SKM-1 treated with dmso at 0.1 percent for 144 hours (cell line): ENCODE measurements at regions not wholly inside any gene's neighbourhood (a gene's known extent, or its start where the extent isn't known, plus 50 kb on each side); places are given as distances from the start of the nearest gene placed in this dataset.
"Not testable (repeated sequence)": the region's sequence is repeated elsewhere in the genome, so short reads cannot be mapped to it uniquely, and the experiment has no call there.

ENCODE experiments used
- DNase-seq: peaks from one replicate; lab custom pipeline; 2025; ENCODE audit not compliant: unreplicated experiment; lab: John Stamatoyannopoulos, UW

DNA sequence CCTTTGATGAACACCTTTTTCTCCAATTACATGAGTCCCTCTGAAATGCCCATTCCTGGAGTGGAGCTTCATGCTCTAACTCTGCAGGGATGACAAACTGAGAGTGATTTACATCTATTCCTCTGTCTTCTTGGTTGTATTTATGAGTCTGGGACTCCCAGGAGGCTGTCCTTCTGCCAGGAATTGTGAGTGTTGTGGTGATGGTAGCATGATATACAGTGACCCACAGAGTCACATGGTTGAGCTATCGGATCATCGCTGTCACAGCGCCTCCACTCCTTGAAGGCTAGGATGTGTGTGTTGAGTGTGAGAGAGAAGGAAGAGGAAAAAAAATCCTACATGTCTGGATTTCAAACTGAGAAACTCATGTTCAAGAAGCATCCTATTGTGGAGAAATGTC lies 163.4 kb upstream of the CACNA1E start:
- no peak for DNase-seq

DNA sequence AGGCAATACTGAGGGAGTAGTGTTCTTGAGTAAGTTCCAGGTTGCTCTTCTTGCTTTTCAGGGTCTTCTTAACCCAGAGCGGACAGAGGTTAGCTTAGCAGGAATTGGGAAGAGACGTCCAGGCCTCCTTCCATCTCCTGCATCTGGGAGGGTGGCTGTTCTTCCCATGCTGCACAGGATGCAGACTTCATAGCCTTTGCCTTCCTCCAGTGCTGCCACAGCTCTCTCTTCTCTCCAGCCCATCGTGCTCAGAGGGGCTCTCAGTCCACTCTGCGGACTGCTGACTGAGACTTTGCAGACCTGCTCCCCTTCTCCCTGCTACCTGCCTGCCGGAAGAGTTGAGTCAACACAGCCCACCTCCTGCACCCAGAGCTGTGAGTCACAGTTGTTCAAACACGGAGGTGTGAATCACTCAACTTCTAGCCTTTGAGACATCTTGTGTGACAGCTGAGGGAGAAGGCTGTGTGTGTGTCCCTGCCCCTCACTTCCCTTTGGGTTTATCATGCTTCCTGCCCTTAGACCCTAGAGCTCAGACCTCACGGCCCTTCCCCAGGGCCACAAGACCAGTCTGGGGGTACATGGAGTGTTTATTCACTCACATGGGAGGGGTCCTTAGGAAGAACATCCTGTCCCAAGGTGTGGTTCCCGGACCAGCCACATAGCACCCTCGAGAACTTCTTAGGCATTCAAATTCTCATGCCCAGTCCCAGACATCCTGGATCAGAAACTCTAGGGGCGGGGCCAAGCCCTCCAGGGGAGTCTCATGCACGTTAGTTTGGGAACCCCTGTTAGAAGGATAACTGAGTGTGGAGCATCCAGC lies 158.3 kb upstream of the CACNA1E start:
- DNase-seq = no peak

DNA sequence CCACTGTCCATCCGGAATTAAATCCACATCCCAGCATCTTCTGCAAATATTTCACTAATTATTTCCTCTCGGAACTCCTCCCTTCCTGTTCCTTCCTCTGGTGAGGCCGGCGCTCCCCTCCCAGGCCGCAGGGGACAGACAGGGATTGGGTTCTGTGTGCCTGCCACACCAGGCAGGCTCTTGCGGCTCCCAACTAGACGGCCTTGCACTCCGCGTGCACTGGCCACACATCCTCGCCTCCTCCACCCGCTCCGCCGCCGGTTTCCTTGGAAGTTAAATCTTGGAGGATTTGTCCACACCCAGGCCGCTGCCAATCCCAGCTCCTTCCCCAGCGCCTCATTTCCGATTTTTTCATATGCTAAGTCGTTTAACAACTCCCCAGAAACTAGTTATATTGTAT lies 157.6 kb upstream of the CACNA1E start:
- not testable (repeated sequence) for DNase-seq

DNA sequence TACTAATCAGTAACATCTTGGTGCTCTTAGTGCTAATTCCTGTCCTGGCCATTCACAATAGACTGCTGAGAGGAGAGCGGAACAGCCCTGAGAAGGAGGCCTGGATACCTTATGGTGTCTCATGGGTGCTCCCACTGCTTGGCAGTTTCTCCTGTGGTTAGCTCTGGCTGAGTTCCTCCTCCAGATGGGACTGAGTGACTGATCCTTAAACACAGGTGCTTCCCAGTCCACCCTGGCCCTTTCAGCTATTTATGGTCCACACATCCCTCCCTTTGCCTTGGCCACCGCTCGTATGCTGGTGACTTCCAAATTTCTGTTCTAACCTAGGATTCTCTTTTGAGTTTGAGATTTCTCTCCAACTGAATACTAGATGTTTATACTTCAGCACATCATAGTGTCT lies 157.0 kb upstream of the CACNA1E start:
- no peak for DNase-seq

DNA sequence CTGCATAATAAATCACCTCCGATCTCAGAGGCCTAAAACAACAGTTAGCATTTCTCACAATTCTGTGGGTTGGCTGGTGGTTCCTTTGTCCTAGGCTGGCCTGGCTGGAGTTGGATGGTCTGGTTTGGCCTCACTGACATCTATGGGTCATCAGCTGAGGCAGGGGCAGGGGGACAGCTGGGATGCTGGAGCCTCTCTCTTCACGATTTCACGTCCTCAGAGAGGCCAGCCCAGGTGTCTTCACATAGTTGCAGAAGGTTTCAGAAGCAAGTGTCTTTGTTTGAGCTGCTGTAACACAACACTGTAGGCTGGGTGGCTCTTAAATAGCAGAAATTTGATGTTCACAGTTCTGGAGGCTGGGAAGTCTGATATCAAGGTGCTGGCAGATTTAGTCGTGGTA lies 155.5 kb upstream of the CACNA1E start:
- DNase-seq = no peak

DNA sequence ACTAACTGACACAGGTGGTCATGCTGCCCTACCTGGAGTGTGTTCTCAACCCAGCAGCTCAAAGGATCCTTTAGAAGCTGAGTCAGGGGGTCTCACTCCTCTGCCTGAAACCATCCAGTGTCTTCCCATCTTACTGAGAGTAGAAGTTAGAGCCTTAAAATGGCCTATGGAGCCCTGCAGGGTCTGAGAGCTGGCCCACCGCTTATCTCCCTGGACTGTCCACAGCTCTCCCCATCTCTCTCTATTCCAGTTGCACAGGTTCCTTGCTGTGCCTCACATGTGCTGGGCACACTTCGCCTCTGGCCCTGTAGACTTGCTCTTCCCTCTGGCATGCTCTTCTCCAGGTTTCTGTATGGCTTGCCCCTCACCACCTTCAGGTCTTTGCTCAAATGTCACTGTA lies 148.6 kb upstream of the CACNA1E start:
- DNase-seq = no peak

DNA sequence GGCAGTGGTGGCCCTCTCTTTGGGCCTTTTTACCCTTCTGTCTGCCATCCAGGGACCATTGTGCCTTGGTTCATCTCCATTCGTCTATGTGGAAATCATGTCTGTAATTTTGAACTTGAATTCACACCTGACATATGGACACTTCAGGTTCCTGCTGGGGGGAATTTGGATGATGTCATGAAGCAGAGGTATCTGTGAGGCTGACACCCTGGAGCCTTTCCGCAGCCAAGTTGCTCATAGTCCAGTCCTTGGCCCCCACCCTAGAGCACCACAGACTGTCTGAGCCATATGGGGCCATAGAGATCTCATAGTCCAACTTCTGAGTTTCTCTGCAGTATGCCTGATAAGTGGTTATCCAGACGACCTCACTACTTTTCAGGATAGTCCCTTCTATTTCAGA lies 147.7 kb upstream of the CACNA1E start:
- DNase-seq = no peak

DNA sequence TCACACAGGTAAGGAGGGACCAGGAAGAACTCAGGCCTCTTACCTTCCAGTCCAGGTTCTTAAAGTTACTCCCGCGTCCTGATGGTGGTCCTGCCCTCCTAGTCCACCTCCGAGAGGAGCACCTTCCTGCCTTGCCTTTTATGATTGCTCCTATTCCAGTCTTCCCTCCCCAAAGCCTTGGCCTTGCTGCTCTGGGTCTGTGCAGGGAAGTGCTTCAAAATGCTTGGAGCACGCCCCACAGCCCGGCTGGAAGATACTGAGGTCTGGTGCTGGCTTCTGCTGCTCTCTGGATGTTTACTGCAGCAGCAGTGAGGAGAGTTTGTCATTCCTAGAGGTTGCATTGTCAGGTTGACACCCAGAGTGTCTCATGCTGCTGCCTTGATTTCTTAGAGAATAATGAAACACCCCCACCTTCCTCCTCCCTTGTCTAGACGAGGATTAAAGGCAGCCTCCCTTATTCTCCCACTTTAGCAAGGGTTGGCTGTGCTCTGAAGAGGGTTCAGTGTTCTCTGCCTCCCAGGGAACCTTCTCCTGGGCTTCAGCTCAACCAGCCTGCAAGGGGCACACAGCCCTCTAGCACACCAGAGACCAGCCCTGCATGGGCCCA lies 142.2 kb upstream of the CACNA1E start:
- DNase-seq = no peak

DNA sequence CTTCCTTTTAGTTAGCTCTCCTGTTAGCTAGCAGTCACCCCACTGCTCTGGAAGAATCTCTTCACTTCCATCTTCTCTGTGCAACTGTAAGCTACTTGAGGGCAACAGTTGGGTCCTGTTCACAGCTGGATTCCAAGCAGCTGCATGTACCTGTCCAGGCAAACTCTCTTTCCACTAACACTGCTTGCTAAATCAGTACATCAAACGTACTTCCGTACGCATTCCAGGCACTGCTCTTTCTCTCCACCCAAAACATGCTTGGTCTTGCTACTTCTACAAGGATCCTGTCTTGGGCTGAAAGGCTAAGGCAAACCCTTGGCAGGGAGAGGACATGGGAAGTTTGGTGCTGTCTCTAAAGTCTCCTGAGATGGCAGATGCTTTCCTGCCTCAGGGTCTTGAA lies 139.2 kb upstream of the CACNA1E start:
- DNase-seq = no peak

DNA sequence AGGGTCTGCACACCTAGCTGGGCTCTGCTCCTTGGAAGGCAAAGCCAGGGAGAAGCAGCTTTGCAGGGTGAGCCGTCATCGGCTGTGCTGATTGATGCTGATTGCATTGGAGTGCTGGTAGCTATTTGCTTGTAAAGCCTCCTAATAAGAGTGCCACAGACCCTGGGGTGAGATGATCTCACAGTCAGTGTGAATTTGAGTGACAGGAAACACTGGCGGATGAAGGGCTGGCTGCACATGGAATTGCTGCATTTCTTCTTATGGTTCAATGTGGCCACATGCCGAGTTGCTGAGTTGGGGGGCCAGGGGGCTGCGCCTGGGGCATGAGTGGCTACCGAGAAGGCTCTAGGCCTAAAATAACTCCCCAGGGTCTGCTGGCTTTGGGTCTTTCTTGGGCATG lies 138.2 kb upstream of the CACNA1E start:
- DNase-seq = no peak

DNA sequence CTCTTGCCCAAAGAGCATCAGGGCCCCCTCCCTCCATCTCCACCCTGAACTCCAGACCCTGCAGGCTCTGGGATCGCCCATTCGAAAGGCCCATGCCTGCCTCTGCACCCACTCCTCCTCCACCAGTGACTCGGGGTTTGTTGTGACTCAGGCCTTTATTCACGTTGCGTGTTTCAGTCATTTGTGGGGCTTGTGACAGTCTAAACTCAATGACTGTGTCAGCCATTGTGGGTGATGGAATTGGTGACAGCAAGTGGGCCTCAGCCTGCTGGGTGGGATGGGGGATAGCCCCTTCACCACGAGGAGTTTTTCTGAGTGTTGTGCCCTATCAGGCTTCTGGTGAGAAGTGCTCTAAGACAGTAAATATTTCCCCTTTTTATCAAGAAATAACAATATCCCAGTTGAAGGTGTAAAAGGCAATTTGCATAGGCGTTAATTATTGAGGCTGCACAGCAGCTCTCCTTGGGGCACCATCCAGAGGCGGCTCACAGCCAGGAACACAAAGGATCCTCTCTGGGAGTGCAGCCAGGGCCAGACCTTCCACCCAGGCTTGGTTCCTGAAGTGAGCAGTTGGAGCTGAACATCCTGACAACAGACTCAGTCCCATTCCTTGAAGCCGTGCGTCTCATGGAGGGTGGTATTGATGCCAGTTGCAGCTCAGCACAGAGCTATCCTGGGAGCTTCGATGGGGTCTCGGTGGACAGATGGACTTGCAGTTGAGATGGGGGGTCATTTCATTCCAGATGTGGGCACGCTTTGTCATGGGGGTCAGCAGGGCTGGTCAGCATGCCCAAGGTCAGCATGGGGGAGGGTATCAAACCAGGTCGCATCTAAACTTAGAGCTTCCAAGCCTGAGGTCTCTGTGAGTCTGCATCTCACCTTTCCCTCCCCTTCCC lies 135.6 kb upstream of the CACNA1E start:
- no peak for DNase-seq

DNA sequence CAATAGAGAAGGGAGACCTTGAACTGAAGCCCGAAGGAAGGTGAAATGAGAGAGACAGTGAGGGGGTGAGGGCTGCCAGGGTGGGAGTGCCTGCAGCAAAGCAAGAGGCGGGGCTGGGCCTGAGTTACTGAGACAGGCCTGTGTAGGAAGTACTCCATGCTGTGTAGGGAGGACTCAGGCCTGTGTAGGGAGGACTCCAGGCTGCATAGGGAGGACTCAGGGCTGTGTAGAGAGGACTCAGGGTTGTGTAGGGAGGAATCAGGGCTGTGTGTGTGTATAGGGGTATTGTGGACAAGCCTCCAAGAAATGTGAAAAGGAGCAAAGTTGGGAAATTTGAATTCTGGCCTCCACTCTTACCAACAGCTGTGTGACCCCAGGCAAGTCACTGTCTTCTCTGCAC lies 133.8 kb upstream of the CACNA1E start:
- no peak for DNase-seq

DNA sequence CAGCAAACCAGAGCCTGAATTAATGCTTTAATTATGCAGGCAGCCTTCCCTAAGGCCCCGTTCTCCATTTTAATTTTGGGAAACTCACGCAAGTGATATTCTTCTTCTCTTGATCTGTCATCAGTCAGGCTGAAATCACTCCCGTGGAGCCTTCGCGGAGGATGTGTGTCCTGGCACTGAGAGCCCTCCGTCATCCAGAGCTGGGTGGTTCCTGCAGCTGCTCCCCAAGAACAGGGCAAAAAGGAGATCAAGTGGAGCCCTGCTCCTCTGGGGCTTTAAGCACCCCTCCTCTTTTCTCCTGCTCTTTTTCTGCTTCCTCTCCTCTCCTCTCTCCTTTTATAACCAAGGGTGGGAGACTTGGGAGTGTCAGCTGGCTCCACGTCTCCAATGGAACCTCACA lies 133.2 kb upstream of the CACNA1E start:
- DNase-seq = no peak

DNA sequence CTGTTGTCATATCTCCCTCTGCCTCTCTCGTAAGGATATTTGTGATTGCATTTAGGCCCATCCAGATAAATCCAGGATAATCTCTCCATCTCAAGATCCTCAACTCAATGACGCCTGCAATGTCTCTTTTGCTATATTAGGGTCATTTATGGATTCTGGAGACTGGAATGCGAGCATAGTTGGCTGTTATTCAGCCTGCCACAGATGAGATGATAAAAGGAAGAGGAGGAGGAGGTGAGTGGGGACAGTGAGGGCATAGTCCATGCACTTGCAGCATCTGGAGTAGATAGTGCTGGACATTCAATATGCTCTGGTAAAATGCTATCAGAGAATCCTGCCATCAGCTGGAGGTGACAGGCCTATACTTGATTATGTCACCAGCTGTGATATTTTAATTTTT lies 131.6 kb upstream of the CACNA1E start:
- DNase-seq = no peak

DNA sequence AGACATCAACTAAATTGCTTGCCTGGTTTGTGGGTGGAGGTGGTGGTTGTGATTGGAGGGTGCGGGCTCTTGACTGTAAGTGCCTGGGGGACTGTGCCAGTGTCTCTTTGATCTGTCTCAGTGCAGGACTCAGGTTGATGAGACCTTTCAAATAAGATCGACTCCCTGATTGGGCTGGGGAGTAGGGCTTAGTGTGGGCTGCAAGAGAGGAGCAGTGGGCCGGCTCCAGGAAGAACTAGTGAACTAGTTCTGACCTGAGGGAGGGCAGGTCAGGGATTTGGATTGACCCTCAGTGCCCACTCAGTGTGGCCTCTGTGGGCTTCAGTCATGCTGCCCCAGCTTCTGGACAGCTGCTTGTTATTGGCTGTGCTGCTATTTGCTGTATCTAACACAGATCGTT lies 130.6 kb upstream of the CACNA1E start:
- no peak for DNase-seq

DNA sequence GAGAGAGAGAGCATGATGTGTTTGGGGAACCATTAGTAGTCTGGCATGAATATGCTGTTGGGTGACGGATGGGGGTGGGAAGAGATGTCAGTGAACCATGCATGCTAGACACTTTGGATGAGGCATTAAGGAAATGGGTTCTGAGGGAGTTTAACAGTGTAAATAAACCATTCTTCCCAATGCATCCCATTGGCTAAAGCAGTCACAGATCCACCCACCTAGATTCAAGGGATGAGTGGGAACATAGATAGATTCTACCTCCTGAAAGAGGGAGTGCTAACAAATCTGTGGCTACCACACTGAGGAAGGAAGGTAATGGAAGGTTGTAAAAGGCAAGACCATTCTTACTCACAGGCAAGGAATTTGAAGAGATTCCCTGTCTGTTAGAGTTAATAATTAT lies 129.8 kb upstream of the CACNA1E start:
- no peak for DNase-seq

DNA sequence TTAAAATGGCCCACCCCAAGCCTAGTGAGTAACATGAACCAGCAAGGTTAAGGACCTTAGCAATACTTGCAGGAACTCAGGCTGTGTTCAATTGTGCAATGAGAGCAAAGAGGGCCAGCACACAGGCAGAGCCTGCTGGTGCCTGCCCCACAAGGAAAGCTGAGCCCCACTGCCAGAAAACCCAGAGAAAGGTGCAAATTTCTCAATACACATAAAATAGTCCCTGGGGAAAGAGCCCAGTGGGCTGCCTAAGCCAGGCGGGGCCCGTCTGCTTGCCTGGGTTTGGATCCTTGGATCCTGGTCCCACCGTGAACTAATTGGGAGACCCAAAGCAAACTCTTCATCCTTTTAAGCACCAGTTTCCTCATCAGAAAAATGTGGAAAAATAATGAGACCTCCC lies 128.5 kb upstream of the CACNA1E start:
- DNase-seq = no peak

DNA sequence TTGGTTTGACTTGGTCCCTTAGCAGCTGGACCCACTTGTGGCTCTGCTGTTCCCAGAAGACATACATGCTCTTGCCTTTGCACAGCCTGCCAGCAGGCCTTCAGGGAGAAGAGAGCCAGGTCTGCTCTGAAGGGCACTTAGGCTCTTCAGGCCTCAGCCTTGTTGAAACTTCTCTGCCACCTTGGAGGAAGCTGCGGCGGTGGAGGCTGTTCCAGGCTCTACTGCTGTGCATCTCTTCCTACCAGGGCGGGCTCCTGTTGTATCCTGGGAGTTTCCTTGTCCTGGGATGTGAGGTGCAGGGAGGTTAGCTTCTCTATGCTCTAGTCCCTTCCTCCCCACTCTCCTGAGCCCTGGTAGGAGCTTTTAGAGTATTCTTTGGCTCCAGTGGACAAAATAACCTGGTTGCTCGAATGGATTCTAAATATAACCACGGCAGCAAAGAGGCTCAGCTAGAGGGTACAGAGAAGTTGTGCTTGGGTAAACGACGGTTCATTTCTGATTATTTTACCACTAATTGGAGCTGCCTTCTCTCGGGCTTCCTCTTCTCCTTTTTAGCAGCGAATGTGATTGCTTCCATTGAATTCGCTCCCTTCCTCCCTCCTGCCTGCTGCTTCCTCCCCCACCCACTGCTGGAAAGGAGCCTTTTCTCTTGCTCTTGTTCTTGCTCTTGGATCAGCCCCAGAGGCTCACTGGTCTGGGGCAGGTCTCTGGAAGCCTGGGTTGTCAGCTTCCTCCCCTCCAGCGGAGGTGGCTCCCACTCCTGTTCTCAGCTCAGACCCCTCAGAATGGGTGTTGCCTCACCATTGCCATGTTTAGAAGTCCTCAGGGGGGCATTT lies 126.6 kb upstream of the CACNA1E start:
- peak; percentile 93 for DNase-seq

DNA sequence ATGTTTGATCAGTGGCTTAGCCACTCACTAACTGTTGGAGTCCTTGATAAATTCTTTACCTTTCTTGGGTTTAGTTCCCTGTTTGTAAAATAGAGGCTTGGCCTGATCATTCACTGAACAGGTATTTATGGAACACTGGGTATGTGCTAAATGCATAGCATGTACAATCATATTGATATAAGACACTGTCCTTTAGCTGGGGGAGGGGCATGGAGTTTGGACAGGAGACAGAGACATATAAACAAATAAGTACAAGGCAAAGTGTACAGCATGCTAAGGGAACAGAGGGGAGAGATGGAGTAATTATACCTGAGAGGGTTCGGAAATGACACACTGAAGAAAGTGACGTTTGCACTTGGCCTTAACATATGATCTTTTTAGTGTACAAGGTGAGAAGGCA lies 124.3 kb upstream of the CACNA1E start:
- no peak for DNase-seq

DNA sequence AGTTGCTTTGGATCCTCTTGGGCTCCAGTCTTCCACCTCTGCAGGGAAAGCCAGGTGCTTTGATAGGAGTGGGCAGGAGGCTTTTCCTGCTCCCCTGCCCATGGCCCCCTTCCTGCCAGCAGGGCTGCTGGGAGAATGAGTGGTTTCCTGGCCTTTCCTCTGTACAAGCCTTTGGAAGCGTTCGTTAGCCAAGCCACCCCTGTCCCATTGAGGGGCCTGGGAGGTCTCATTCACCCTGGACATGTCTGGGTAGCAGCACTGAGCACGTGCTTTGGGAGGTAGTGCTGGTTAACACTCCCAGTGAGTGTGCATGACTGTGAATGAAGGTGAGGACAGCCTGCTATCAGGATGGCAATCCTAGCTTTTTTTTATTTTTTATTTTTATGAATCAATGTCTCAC lies 118.5 kb upstream of the CACNA1E start:
- no peak for DNase-seq

DNA sequence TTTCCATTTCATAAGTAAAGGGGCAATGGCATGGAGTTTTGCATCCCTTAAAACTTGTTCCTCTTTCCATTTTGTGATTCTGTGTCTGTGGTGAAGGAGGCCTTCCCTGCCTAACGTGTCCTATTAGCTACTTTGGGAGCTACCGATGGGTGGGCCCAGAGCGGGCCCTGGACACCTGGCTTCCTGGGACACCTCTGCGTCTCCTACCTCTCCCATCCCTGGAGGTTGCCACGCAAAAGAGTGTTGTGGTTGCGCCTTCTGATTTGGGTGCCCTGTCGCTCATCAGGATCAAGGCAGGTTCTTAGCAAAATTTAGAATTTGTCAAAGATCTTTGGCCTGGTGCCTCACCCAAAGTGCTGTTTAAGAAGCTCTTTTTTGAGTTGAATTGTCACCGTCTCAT lies 116.4 kb upstream of the CACNA1E start:
- DNase-seq = no peak
